22Rv1 (cell line): ENCODE measurements at regions not wholly inside any gene's neighbourhood (a gene's known extent, or its start where the extent isn't known, plus 50 kb on each side); places are given as distances from the start of the nearest gene placed in this dataset.

Experiments
- H3K27ac ChIP-seq: fragments of 450-650 bp; 2 replicates; pipeline ENCODE4 v1.5.1; 2017
- CTCF ChIP-seq: fragments of 450-650 bp; IDR thresholded peaks from 2 replicates; pipeline ENCODE4 v1.5.1; 2017; ENCODE audit warnings: mild to moderate bottlenecking
- ZFX ChIP-seq: fragments of 450-650 bp; IDR thresholded peaks from 2 replicates; pipeline ENCODE4 v1.6.1; 2017; ENCODE audit warnings: antibody characterized with exemption, borderline replicate concordance

- TF ChIP-seq CTCF (no peak), ZFX (no peak)
- H3K27ac ChIP-seq, result no peak overlapping the region
These were observed 184.1 kb downstream of the TEX13C start for GRCh38 chrX:125503769-125504168.

DNA sequence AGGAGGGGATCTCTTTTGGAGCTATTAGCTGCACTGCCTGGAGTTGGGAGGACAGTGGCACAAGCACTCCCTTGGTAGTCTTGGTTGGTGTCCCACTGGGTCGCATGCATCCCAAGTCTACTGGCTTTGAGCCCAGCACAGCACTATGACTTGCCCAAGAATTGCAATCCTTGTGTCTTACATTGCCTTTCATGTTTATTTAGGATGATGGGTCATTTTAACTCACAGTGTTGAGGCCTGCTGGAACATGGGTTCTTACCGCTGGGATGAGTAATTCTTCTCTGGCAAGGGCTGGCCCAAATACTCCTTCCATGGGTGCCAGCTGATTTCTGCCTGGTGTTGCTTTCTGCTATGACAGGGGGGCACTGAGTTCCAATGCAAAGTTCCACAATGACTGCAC lies 185.5 kb downstream of the TEX13C start:
- H3K27ac ChIP-seq, result no peak overlapping the region
- TF ChIP-seq CTCF (no peak), ZFX (no peak)

GRCh38 chrX:125507119-125507518 lies 187.4 kb downstream of the TEX13C start:
- TF ChIP-seq ZFX, result no peak
- TF ChIP-seq CTCF, result no peak
- no peak overlapping the region for H3K27ac ChIP-seq

DNA sequence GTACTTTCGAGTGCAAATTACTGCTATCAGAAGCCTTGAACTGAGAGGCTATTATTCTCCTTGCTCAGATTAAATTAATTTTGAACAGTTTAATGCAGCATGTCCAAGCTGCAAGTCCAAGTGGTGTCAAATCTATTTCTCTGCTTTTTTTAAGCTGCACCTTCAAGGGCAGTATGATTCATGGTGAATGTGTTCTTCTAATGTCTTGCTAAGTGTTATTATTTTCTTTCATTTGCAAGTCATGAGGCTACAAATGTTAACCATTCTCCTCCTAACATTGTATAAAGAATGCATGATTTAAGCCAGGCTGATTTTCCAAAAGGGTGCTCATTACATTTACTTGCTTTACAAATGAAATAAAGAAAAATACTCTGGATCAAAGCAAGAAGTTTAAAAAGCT lies 200.4 kb downstream of the TEX13C start:
- TF ChIP-seq CTCF, result no peak
- TF ChIP-seq ZFX, result no peak
- H3K27ac ChIP-seq, result no peak overlapping the region

GRCh38 chrX:125522752-125523151 lies 203.1 kb downstream of the TEX13C start:
- TF ChIP-seq ZFX (no peak), CTCF (no peak)

DNA sequence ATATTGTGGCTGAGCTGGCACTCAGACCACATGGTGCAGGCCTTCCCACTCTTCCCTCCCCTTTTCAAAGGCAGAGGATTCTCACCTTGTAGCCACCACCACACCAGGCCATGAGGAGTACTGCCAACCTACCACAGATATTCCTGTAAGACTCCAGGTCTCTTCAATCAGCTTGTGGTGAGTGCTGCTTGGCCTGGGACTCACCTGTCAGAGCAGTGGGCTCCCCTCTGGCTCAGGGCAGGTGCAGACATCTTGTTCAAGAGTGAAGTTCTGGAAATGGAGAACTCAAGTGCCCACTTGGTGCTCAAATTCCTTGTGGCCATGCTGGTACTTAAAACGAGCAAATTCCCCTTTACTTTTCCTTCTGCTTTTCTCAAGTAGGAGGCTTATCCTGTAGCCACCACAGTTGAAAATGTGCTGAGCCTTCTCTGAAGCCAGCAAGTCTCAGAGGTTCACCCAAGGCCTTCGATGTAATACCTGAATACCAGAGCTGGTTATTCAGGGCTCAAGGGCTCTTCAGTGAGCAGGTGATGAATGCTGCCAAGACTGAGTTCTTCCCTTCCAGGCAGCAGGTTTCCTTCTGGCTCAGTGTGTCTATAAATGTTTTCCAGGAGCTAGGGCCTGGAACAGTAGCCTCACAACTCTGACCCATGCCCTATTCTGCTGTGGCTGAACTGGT lies 212.9 kb downstream of the TEX13C start:
- TF ChIP-seq ZFX (no peak), CTCF (no peak)
- no peak overlapping the region for H3K27ac ChIP-seq

More at GRCh38 chrX:125522752-125523151, 203.1 kb downstream of the TEX13C start:
- H3K27ac ChIP-seq, result no peak overlapping the region

DNA sequence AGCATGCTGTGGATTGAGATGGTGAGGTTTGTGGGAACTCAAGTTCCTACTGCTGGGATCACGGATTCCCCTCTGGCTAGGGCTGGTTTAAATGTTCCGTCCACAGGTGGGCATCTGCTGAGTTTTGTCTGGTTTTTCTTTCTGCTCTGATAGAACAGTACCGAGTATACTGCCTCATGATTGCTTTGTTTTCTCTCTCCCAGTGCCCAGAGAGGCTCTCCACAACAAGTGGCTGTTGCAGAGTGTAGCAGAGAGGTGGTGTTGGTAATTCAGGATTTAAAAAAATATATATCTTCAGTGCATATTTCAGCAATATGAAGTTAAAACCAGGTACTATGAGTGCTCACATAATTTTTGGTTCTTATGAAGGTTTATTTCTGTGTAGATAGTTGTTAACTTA lies 213.7 kb downstream of the TEX13C start:
- no peak overlapping the region for H3K27ac ChIP-seq
- TF ChIP-seq ZFX, result no peak
- no peak for TF ChIP-seq CTCF
